A673 (cell line): ENCODE measurements at regions not wholly inside any gene's neighbourhood (a gene's known extent, or its start where the extent isn't known, plus 50 kb on each side); places are given as distances from the start of the nearest gene placed in this dataset.

ENCODE experiments used
- BruUV-seq: library from RNA; stranded (reverse); fragments of 400-500 nt; replicated peaks from 2 replicates; lab custom pipeline; 2021; lab: Mats Ljungman, UMichigan
- CTCF ChIA-PET: fragments of 300-600 bp; sonication (Branson Sonifier 250); formaldehyde crosslinking; loops from one replicate; lab custom pipeline; 2022; ENCODE audit warnings: antibody characterized with exemption; lab: Charles Lee
- POLR2A ChIA-PET: fragments of 300-600 bp; sonication (Branson Sonifier 250); formaldehyde crosslinking; loops from one replicate; lab custom pipeline; 2022; ENCODE audit warnings: antibody characterized with exemption; ENCODE audit not compliant: low non-redundant PET; lab: Charles Lee
- DNase-seq: peaks from one replicate; pipeline ENCODE4 v3.0.0-alpha.2; 2015; ENCODE audit warnings: low spot score
- H3K27ac ChIP-seq: fragments of 200-600 bp; sonication (generic); 2 replicates; pipeline ENCODE4 v1.5.1; 2016; ENCODE audit warnings: mixed run types, low read depth, mild to moderate bottlenecking, mixed read lengths, antibody characterized with exemption, low read length; ENCODE audit not compliant: poor library complexity, severe bottlenecking
- H3K27me3 ChIP-seq: fragments of 200-600 bp; sonication (generic); replicated peaks from 2 replicates; pipeline ENCODE4 v1.6.1; 2017; ENCODE audit warnings: mixed run types, low read depth, mild to moderate bottlenecking, mixed read lengths, antibody characterized with exemption, low read length; ENCODE audit not compliant: insufficient read depth, poor library complexity
- H3K36me3 ChIP-seq: fragments of 200-600 bp; sonication (generic); 2 replicates; pipeline ENCODE4 v1.6.1; 2016; ENCODE audit warnings: mixed run types, mild to moderate bottlenecking, mixed read lengths, antibody characterized with exemption, low read length; ENCODE audit not compliant: insufficient read depth, poor library complexity, severe bottlenecking
- H3K4me1 ChIP-seq: fragments of 200-600 bp; sonication (generic); 2 replicates; pipeline ENCODE4 v1.6.1; 2017; ENCODE audit warnings: mixed run types, mild to moderate bottlenecking, mixed read lengths, antibody characterized with exemption, low read length; ENCODE audit not compliant: insufficient read depth, poor library complexity, severe bottlenecking
- H3K4me3 ChIP-seq: fragments of 200-600 bp; sonication (generic); 2 replicates; pipeline ENCODE4 v1.5.1; 2016; ENCODE audit warnings: low read depth, mixed run types, mild to moderate bottlenecking, mixed read lengths, low read length; ENCODE audit not compliant: poor library complexity, severe bottlenecking
- H3K9me3 ChIP-seq: fragments of 200-600 bp; sonication (generic); 2 replicates; pipeline ENCODE4 v1.6.1; 2016; ENCODE audit warnings: mixed run types, low read depth, mild to moderate bottlenecking, mixed read lengths, antibody characterized with exemption, low read length; ENCODE audit not compliant: poor library complexity, severe bottlenecking
- CTCF ChIP-seq: fragments of 300-800, 200-600 bp; sonication (generic); conservative IDR thresholded peaks from 2 replicates; pipeline ENCODE4 v1.5.1; 2017; ENCODE audit warnings: low read depth, mild to moderate bottlenecking, antibody characterized with exemption, low read length, moderate library complexity, mixed read lengths
- EZH2 ChIP-seq: fragments of 200-600 bp; sonication (generic); IDR thresholded peaks from 2 replicates; pipeline ENCODE4 v1.6.1; 2017; ENCODE audit warnings: borderline replicate concordance, low read depth, mild to moderate bottlenecking, mixed read lengths, antibody characterized with exemption, low read length; ENCODE audit not compliant: poor library complexity, severe bottlenecking
- intact Hi-C: fragments of 100-400 bp; cut with micrococcal nuclease; formaldehyde crosslinking; loops from one replicate; pipeline ENCODE4 v1.10.0; 2022; ENCODE audit not compliant: unreplicated experiment

GRCh38 chr16:76071690-76072089, 205.5 kb upstream of the CNTNAP4 start:
- Histone ChIP-seq H3K4me1 (no peaks in the 10 kb centered on the region), H3K27ac (no peak overlapping the region), H3K4me3 (no peak overlapping the region), H3K27me3 (no peaks in the 10 kb centered on the region), H3K9me3 (no peaks in the 10 kb centered on the region), H3K36me3 (no peaks in the 10 kb centered on the region)
- no TSS peak for BruUV-seq
- intact Hi-C loops: no loop called here
- ChIA-PET CTCF (no interaction called here), POLR2A (no interaction called here)
- no peak for TF ChIP-seq EZH2
- TF ChIP-seq CTCF: no peak
- no peak for DNase-seq

GRCh38 chr16:76081967-76082366, 195.2 kb upstream of the CNTNAP4 start:
- TF ChIP-seq EZH2 (no peak), CTCF (no peak)
- Histone ChIP-seq H3K4me1 (no peaks in the 10 kb centered on the region), H3K27me3 (no peaks in the 10 kb centered on the region), H3K27ac (no peak overlapping the region), H3K36me3 (no peaks in the 10 kb centered on the region), H3K9me3 (no peaks in the 10 kb centered on the region), H3K4me3 (no peak overlapping the region)
- CTCF ChIA-PET: no interaction called here
- no TSS peak for BruUV-seq
- POLR2A ChIA-PET: no interaction called here
- peak; percentile 0 for DNase-seq
- intact Hi-C loops: no loop called here

GRCh38 chr16:76106647-76107046, 170.6 kb upstream of the CNTNAP4 start:
- no peak overlapping the region for H3K27ac ChIP-seq
- H3K27me3 ChIP-seq: no peaks in the 10 kb centered on the region
- ChIA-PET POLR2A (no interaction called here), CTCF (no interaction called here)
- H3K9me3 ChIP-seq: no peaks in the 10 kb centered on the region
- intact Hi-C loops: no loop called here
- no peaks in the 10 kb centered on the region for H3K36me3 ChIP-seq
- no peak for DNase-seq
- H3K4me1 ChIP-seq: no peaks in the 10 kb centered on the region
- H3K4me3 ChIP-seq: no peak overlapping the region
- no TSS peak for BruUV-seq
- TF ChIP-seq CTCF: no peak
- no peak for TF ChIP-seq EZH2
